NB4 (cell line): ENCODE measurements at regions not wholly inside any gene's neighbourhood (a gene's known extent, or its start where the extent isn't known, plus 50 kb on each side); places are given as distances from the start of the nearest gene placed in this dataset.

Experiments
- POLR2A ChIP-seq: IDR thresholded peaks from 2 replicates; pipeline ENCODE4 v1.6.1; 2011; ENCODE audit warnings: mild to moderate bottlenecking; ENCODE audit not compliant: insufficient read length; ENCODE audit errors: extremely low read depth
- TF ChIP-seq, protein P1 (sequence below): IDR thresholded peaks from one replicate; pipeline ENCODE4 v1.5.1; 2012; ENCODE audit warnings: low read depth, low read length
- TF ChIP-seq, protein P2 (sequence below): IDR thresholded peaks from 2 replicates; pipeline ENCODE4 v1.6.1; 2011; ENCODE audit warnings: low read depth, low read length

DNA sequence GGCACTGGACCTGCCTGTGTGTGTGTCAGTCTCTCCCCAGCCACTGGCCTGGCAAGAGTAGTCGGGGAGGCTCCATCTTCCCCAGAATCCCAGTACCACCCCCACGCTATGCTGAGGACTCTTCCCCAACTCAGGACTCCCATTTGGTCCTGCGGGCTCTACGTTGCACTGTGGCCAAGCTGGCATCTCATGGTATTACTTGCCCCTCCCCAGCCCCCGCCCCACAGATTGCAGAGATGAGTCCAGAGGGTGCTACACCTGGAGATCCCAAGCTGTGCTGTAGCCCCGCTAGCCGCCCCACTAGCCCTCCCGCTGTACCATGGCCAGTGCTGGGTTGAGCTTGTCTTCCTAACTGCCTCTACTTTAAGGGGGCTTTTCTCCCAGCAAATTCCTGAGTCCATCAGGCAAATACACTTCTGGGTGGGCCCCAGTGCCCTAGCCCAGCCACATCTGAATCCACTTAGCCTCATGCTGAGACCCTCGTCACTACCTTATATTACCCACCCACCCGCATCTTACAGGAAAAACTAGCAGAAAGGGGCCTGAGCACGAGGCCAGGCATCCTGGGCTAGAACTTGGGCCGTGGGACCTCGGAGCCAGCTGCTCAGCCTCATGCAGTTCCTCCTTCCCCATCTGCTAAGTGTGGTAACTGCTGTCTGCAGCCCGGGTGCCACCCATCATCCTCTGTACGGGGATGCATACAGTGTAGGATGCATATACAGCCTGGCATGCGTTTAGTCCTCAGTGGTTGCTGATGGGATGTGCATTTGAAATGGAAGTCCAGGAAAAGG, 65.8 kb upstream of the CACUL1 start:
- TF ChIP-seq, protein P1, sequence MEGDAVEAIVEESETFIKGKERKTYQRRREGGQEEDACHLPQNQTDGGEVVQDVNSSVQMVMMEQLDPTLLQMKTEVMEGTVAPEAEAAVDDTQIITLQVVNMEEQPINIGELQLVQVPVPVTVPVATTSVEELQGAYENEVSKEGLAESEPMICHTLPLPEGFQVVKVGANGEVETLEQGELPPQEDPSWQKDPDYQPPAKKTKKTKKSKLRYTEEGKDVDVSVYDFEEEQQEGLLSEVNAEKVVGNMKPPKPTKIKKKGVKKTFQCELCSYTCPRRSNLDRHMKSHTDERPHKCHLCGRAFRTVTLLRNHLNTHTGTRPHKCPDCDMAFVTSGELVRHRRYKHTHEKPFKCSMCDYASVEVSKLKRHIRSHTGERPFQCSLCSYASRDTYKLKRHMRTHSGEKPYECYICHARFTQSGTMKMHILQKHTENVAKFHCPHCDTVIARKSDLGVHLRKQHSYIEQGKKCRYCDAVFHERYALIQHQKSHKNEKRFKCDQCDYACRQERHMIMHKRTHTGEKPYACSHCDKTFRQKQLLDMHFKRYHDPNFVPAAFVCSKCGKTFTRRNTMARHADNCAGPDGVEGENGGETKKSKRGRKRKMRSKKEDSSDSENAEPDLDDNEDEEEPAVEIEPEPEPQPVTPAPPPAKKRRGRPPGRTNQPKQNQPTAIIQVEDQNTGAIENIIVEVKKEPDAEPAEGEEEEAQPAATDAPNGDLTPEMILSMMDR, result no peak
- no peak for TF ChIP-seq POLR2A
- TF ChIP-seq, protein P2, sequence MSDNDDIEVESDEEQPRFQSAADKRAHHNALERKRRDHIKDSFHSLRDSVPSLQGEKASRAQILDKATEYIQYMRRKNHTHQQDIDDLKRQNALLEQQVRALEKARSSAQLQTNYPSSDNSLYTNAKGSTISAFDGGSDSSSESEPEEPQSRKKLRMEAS, result no peak
